ENCODE measurements at regions not wholly inside any gene's neighbourhood (a gene's known extent, or its start where the extent isn't known, plus 50 kb on each side); places are given as distances from the start of the nearest gene placed in this dataset.

GRCh38 chr5:39891376-39891775, 466.6 kb upstream of the DAB2 start:
- no peaks in the 10 kb centered on the region for H3K4me1 ChIP-seq
- DNase-seq, result no peak
- H3K9me3 ChIP-seq, result no peaks in the 10 kb centered on the region
- no peak overlapping the region for H3K4me3 ChIP-seq
- no peaks in the 10 kb centered on the region for H3K36me3 ChIP-seq (ENCODE audit: low read depth, missing control alignments)
- H3K27me3 ChIP-seq, result no peaks in the 10 kb centered on the region
- no peak overlapping the region for H3K27ac ChIP-seq
- WGBS, 2 donors, result 70 to 72% methylated on average over 2 of the region's 2 CpGs
- TF ChIP-seq POLR2A (IDR thresholded peaks at IDR 0.05) (no peak), CTCF (IDR thresholded peaks at IDR 0.05) (no peak)
- intact Hi-C loops (cut with DNase I; ENCODE audit: low total_unique reads), result no loop called here

DNA sequence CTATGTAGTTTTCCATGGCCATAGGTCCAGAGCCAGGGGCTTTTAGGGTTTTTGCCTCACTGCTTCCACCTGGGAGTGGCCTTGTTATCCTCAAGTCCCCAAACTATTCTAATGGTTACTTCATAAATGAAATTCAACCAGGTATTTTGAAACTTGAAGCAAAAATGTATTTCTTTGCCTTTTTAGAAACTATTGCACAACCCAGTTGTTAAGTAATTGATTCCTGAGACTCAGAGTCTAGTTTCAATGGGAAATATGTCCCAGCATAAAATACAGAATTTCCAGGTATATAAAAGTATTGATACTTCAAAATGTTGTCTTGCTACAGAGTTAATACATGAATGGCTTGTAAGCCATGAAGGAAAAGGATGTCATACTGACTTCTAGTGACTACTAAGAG, 456.2 kb upstream of the DAB2 start:
- Histone ChIP-seq H3K27ac (no peak overlapping the region), H3K36me3 (ENCODE audit: low read depth, missing control alignments) (no peaks in the 10 kb centered on the region), H3K9me3 (no peaks in the 10 kb centered on the region), H3K27me3 (no peaks in the 10 kb centered on the region), H3K4me3 (no peak overlapping the region), H3K4me1 (no peaks in the 10 kb centered on the region)
- intact Hi-C loops (cut with DNase I; ENCODE audit: low total_unique reads), result no loop called here
- TF ChIP-seq CTCF (IDR thresholded peaks at IDR 0.05) (no peak), POLR2A (IDR thresholded peaks at IDR 0.05) (no peak)
- no peak for DNase-seq

- 92 to 98% methylated on average over 3 of the region's 3 CpGs for WGBS, 2 donors
Measured at GRCh38 chr5:39877479-39877878, 452.7 kb upstream of the DAB2 start.

GRCh38 chr5:39876146-39876545, 451.4 kb upstream of the DAB2 start:
- Histone ChIP-seq H3K27me3 (no peaks in the 10 kb centered on the region), H3K36me3 (ENCODE audit: low read depth, missing control alignments) (no peaks in the 10 kb centered on the region), H3K4me3 (no peak overlapping the region), H3K9me3 (no peaks in the 10 kb centered on the region), H3K4me1 (no peaks in the 10 kb centered on the region), H3K27ac (no peak overlapping the region)
- intact Hi-C loops (cut with DNase I; ENCODE audit: low total_unique reads), result no loop called here
- DNase-seq, result no peak
- 79 to 90% methylated on average over 1 of the region's 1 CpG for WGBS, 2 donors
- TF ChIP-seq POLR2A (IDR thresholded peaks at IDR 0.05) (no peak), CTCF (IDR thresholded peaks at IDR 0.05) (no peak)

More at GRCh38 chr5:39877479-39877878, 452.7 kb upstream of the DAB2 start:
- TF ChIP-seq CTCF (IDR thresholded peaks at IDR 0.05) (no peak), POLR2A (IDR thresholded peaks at IDR 0.05) (no peak)
- DNase-seq, result no peak
- no peaks in the 10 kb centered on the region for H3K36me3 ChIP-seq (ENCODE audit: low read depth, missing control alignments)
- intact Hi-C loops (cut with DNase I; ENCODE audit: low total_unique reads), result no loop called here
- no peaks in the 10 kb centered on the region for H3K27me3 ChIP-seq
- H3K9me3 ChIP-seq, result no peaks in the 10 kb centered on the region
- no peak overlapping the region for H3K27ac ChIP-seq
- H3K4me3 ChIP-seq, result no peak overlapping the region
- H3K4me1 ChIP-seq, result no peaks in the 10 kb centered on the region

GRCh38 chr5:39870137-39870536, 445.4 kb upstream of the DAB2 start:
- no peak overlapping the region for H3K27ac ChIP-seq
- H3K9me3 ChIP-seq, result no peaks in the 10 kb centered on the region
- no peaks in the 10 kb centered on the region for H3K36me3 ChIP-seq (ENCODE audit: low read depth, missing control alignments)
- no peak for DNase-seq
- intact Hi-C loops (cut with DNase I; ENCODE audit: low total_unique reads), result loop anchor here (5.0 kb wide), 1 partner anchor 472 kb away; no protein-coding TSS in a partner anchor
- no peak overlapping the region for H3K4me3 ChIP-seq
- no peak for TF ChIP-seq POLR2A (IDR thresholded peaks at IDR 0.05)
- TF ChIP-seq CTCF (IDR thresholded peaks at IDR 0.05), result no peak
- no peaks in the 10 kb centered on the region for H3K27me3 ChIP-seq
- H3K4me1 ChIP-seq, result no peaks in the 10 kb centered on the region

Data from testis (tissue), 2 donors.